Prostate gland (tissue), 2 donors: ENCODE measurements at regions not wholly inside any gene's neighbourhood (a gene's known extent, or its start where the extent isn't known, plus 50 kb on each side); places are given as distances from the start of the nearest gene placed in this dataset.

ENCODE experiments used
- DNase-seq: peaks from one replicate; pipeline ENCODE4 v3.0.0-alpha.2; 2019; ENCODE audit warnings: low spot score
- H3K27ac ChIP-seq, 2 donors: fragments of 200-600 bp; sonication (generic); 2 replicates each; pipeline ENCODE4 v1.5.1; 2017 to 2019
- H3K27me3 ChIP-seq: fragments of 200-600 bp; sonication (generic); replicated peaks from 2 replicates; pipeline ENCODE4 v1.5.1; 2019; ENCODE audit not compliant: insufficient read depth
- H3K36me3 ChIP-seq, 2 donors: fragments of 200-600 bp; sonication (generic); 1 replicate in 1 of 2; 2 replicates in 1 of 2; pipeline versions ENCODE4 v1.5.1 to v1.8.1; 2017 to 2019
- H3K4me1 ChIP-seq: fragments of 200-600 bp; sonication (generic); replicated peaks from 2 replicates; pipeline ENCODE4 v1.5.1; 2019
- H3K4me3 ChIP-seq, 2 donors: fragments of 200-600 bp; sonication (generic); 2 replicates each; pipeline ENCODE4 v1.5.1; 2017 to 2019
- H3K9me3 ChIP-seq: fragments of 200-600 bp; sonication (generic); 2 replicates; pipeline ENCODE4 v1.5.1; 2017
- CTCF ChIP-seq, 4 experiments: fragments of 200-600 bp in 2 of 4; fragments of 450-650 bp in 2 of 4; sonication (generic) in 2 of 4; IDR thresholded peaks; 1 replicate in 3 of 4; 2 replicates in 1 of 4; pipeline ENCODE4 v1.5.1; 2016 to 2019; ENCODE audit warnings: antibody characterized with exemption in 4 of 4, mild to moderate bottlenecking in 2 of 4, moderate library complexity in 2 of 4
- POLR2A ChIP-seq: fragments of 450-650 bp; IDR thresholded peaks from one replicate; pipeline ENCODE4 v1.6.1; 2016; ENCODE audit warnings: antibody characterized with exemption, mild to moderate bottlenecking
- POLR2AphosphoS5 ChIP-seq: sonication (generic); formaldehyde crosslinking; IDR thresholded peaks from one replicate; pipeline ENCODE4 v1.6.1; 2017; ENCODE audit warnings: antibody characterized with exemption
- WGBS: methylation state at CpG from one replicate; pipeline ENCODE4 v1.1.5; 2018; 5-methylcytosine and 5-hydroxymethylcytosine counted together
- intact Hi-C: fragments of 100-400 bp; cut with DNase I; formaldehyde crosslinking; loops from one replicate; pipeline ENCODE4 v1.14.2; 2022

GRCh38 chr4:137209240-137209639 lies 323.1 kb downstream of the PCDH18 start:
- H3K27ac ChIP-seq, result no peak overlapping the region
- H3K27me3 ChIP-seq, result no peaks in the 10 kb centered on the region
- WGBS, result 92% methylated on average over 2 of the region's 2 CpGs
- TF ChIP-seq POLR2AphosphoS5, result no peak
- TF ChIP-seq CTCF (IDR thresholded peaks at IDR 0.05), result no peak
- H3K4me1 ChIP-seq, result no peaks in the 10 kb centered on the region
- H3K9me3 ChIP-seq, result no peaks in the 10 kb centered on the region
- no peak overlapping the region for H3K4me3 ChIP-seq
- intact Hi-C loops, result no loop called here
- no peaks in the 10 kb centered on the region for H3K36me3 ChIP-seq
- DNase-seq, result no peak

- Histone ChIP-seq H3K27me3 (no peaks in the 10 kb centered on the region), H3K4me3 (no peak overlapping the region), H3K36me3 (no peaks in the 10 kb centered on the region), H3K4me1 (no peaks in the 10 kb centered on the region), H3K9me3 (no peaks in the 10 kb centered on the region), H3K27ac (no peak overlapping the region)
- TF ChIP-seq POLR2A (no peak), CTCF (IDR thresholded peaks at IDR 0.05) (no peak), POLR2AphosphoS5 (no peak)
- 11% methylated on average over 1 of the region's 1 CpG for WGBS
- intact Hi-C loops, result no loop called here
- DNase-seq, result no peak
Measured at GRCh38 chr4:137206781-137207180, 325.5 kb downstream of the PCDH18 start.

GRCh38 chr4:137203601-137204000 lies 328.7 kb downstream of the PCDH18 start:
- Histone ChIP-seq H3K4me3 (no peak overlapping the region), H3K4me1 (no peaks in the 10 kb centered on the region), H3K36me3 (no peaks in the 10 kb centered on the region), H3K9me3 (no peaks in the 10 kb centered on the region), H3K27me3 (no peaks in the 10 kb centered on the region), H3K27ac (no peak overlapping the region)
- DNase-seq, result no peak
- no peak for TF ChIP-seq POLR2AphosphoS5
- TF ChIP-seq CTCF (IDR thresholded peaks at IDR 0.05), result no peak
- no peak for TF ChIP-seq POLR2A
- WGBS, result 44% methylated on average over 2 of the region's 2 CpGs
- intact Hi-C loops, result no loop called here

GRCh38 chr4:137200322-137200721 lies 332.0 kb downstream of the PCDH18 start:
- Histone ChIP-seq H3K36me3 (no peaks in the 10 kb centered on the region), H3K9me3 (no peaks in the 10 kb centered on the region), H3K27ac (no peak overlapping the region), H3K4me1 (no peaks in the 10 kb centered on the region), H3K4me3 (no peak overlapping the region), H3K27me3 (no peaks in the 10 kb centered on the region)
- no peak for DNase-seq
- WGBS, result 53% methylated on average over 2 of the region's 2 CpGs
- no peak for TF ChIP-seq POLR2AphosphoS5
- no peak for TF ChIP-seq POLR2A
- TF ChIP-seq CTCF (IDR thresholded peaks at IDR 0.05), result no peak
- intact Hi-C loops, result no loop called here

- Histone ChIP-seq H3K36me3 (no peaks in the 10 kb centered on the region), H3K27me3 (no peaks in the 10 kb centered on the region), H3K9me3 (no peaks in the 10 kb centered on the region), H3K4me1 (no peaks in the 10 kb centered on the region), H3K27ac (no peak overlapping the region), H3K4me3 (no peak overlapping the region)
- intact Hi-C loops, result no loop called here
- 89% methylated on average over 4 of the region's 4 CpGs for WGBS
- TF ChIP-seq CTCF (IDR thresholded peaks at IDR 0.05) (no peak), POLR2A (no peak), POLR2AphosphoS5 (no peak)
- DNase-seq, result no peak
Measured at GRCh38 chr4:137198791-137199190, 333.5 kb downstream of the PCDH18 start.
